ENCODE measurements at regions not wholly inside any gene's neighbourhood (a gene's known extent, or its start where the extent isn't known, plus 50 kb on each side); places are given as distances from the start of the nearest gene placed in this dataset.

DNA sequence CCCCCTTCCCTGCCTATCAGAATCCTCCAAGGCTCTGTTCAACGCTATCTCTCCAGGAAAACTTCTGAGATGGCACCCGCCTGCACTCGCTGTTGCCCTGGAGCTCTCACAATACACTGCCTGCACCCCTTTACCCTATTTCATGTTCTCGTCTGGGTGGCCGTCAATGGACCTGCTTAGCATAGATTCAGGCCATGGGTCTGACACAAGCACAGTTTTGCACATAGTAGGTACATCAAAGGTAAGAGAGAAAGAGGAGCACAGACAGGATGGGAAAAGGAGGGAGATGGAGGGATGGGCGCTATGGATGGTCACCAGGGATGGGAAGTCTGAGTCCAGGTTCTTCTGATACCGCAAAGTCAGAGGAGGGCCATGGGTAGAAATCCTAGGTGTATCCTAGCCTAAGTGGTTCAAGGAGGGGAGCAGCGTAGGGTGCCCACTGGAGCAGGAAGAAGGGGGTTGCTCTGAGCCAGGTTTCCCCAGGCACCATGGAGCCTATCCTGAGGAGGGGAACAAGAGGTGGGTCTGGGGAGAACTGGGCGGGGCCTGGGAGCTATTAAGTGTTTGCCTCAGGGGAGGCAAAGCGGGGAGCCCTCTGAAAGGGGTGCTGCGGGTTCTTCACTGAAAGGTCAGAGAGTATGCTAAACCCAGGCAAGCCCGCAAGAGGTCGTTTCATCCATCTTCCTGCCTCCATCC, 89.3 kb downstream of the MRPL14 start:
- TF ChIP-seq, protein P1, sequence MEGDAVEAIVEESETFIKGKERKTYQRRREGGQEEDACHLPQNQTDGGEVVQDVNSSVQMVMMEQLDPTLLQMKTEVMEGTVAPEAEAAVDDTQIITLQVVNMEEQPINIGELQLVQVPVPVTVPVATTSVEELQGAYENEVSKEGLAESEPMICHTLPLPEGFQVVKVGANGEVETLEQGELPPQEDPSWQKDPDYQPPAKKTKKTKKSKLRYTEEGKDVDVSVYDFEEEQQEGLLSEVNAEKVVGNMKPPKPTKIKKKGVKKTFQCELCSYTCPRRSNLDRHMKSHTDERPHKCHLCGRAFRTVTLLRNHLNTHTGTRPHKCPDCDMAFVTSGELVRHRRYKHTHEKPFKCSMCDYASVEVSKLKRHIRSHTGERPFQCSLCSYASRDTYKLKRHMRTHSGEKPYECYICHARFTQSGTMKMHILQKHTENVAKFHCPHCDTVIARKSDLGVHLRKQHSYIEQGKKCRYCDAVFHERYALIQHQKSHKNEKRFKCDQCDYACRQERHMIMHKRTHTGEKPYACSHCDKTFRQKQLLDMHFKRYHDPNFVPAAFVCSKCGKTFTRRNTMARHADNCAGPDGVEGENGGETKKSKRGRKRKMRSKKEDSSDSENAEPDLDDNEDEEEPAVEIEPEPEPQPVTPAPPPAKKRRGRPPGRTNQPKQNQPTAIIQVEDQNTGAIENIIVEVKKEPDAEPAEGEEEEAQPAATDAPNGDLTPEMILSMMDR (conservative IDR thresholded peaks at IDR 0.05): no peak
- no peak for TF ChIP-seq EZH2 (IDR thresholded peaks at IDR 0.05; ENCODE audit: low read depth)

Data from PC-9 (cell line).